ENCODE measurements at regions not wholly inside any gene's neighbourhood (a gene's known extent, or its start where the extent isn't known, plus 50 kb on each side); places are given as distances from the start of the nearest gene placed in this dataset.

DNA sequence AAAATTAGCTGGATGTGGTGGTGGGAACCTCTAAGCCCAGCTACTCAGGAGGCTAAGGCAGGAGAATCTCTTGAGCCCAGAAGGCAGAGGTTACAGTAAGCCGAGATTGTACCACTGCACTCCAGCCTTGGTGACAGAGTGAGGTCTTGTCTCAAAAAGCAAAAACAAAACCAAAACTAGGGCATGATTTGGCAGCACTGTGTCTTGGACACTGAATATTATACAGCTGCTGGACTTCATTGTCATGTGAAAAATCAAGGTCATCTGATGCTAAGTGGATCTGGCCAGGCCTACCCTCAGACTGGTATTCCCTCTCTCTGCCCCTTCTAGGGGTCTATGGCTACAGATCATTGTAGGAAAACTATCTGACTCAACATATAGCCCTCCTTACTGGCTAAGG, 55.2 kb upstream of the MRPS6 start:
- TF ChIP-seq, protein P1, sequence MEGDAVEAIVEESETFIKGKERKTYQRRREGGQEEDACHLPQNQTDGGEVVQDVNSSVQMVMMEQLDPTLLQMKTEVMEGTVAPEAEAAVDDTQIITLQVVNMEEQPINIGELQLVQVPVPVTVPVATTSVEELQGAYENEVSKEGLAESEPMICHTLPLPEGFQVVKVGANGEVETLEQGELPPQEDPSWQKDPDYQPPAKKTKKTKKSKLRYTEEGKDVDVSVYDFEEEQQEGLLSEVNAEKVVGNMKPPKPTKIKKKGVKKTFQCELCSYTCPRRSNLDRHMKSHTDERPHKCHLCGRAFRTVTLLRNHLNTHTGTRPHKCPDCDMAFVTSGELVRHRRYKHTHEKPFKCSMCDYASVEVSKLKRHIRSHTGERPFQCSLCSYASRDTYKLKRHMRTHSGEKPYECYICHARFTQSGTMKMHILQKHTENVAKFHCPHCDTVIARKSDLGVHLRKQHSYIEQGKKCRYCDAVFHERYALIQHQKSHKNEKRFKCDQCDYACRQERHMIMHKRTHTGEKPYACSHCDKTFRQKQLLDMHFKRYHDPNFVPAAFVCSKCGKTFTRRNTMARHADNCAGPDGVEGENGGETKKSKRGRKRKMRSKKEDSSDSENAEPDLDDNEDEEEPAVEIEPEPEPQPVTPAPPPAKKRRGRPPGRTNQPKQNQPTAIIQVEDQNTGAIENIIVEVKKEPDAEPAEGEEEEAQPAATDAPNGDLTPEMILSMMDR (conservative IDR thresholded peaks at IDR 0.05; ENCODE audit: low read depth) = no peak
- no peak overlapping the region for H3K27ac ChIP-seq
- POLR2A ChIA-PET (ENCODE audit: low non-redundant PET) = no interaction called here
- CTCF ChIA-PET = no interaction called here
- DNase-seq (ENCODE audit: low spot score) = no peak

DNA sequence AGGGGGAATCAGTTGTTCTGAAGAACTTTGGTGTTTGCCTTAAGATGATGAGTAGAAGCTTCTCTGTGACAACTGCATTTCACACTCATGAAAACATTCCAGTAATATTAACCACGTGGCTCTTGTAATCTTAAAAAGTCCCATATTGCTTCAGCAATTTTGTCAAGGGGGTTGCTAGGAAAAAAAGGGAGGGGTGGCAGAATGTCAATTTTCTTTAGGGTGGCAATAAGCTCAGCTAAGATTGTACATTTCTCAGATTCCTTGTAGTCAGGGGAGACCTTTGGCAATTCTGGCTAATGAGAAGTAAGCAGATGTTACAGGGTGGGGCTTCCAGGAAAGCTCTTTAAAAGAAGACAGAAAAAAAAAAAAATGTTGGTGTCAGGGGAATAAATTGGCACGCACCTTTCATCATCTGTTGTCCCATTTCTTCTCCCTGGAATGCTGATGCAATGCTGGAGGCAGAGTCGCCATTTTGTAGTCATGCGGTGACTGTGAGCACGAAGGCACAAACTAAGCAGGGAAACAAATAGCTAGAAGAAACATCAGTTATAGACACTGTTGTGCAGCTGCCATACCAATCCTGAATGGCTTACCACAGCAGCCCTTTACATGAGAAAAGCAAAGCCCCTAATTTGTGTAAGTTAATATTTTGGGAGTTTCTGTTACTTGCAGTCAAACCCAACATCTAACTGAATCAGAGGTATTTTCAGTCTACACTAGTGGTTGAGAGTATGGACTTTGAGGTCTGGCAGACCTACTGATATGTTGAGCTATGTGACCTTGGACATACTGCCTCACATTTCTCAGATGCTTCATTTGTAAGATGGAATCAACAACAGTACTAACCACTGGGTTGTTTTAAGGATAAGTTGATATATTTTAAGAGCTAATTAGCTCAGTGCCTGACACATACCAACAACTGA, 56.1 kb upstream of the MRPS6 start:
- no peak for DNase-seq (ENCODE audit: low spot score)
- ChIA-PET POLR2A (ENCODE audit: low non-redundant PET) (interaction anchor here (0.6 kb wide), 1 partner anchor 296 kb away, joined by 3 read pairs; no protein-coding TSS in a partner anchor), CTCF (no interaction called here)
- no peak overlapping the region for H3K27ac ChIP-seq
- TF ChIP-seq, protein P1 (conservative IDR thresholded peaks at IDR 0.05; ENCODE audit: low read depth) = no peak

DNA sequence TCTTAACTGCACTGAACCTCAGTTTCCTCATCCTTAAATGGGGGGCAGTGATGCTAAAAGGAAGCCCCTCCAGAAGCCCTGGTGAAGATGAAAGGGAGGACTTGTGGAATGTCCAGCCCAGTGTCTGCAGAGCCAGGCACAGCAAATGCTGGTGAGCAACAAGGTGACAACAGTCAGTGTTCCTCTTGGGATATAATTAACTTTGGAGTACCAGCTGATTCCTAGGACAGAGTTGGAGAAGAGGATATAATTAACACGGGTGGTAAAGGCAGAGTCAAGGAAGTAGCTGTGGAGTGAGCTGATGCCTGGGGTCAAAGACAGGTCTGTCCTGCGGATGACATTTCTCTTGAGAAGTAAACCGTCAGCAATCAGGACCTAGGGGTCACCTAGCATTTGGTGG, 60.7 kb upstream of the MRPS6 start:
- DNase-seq (ENCODE audit: low spot score) = no peak
- ChIA-PET CTCF (no interaction called here), POLR2A (ENCODE audit: low non-redundant PET) (no interaction called here)
- TF ChIP-seq, protein P1 (conservative IDR thresholded peaks at IDR 0.05; ENCODE audit: low read depth) = no peak
- H3K27ac ChIP-seq = no peak overlapping the region

DNA sequence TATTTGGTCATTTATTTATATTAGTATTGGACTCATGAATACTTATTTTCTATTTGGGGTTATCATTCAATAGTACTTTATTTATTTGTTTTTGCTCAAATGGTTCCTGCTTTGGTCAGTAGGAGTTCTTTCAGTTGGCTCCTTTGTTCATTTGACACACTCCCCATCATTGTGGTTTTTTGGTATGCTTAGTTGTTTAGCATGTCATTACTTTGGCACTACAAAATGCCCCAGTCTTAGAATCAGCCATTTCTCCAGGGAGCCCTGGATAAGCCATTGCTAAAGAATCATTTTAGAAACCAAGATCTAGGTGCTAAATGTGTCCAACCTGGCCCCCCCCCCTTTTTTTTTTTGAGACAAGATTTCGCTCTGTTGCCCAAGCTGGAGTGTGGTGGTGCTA, 61.7 kb upstream of the MRPS6 start:
- TF ChIP-seq, protein P1 (conservative IDR thresholded peaks at IDR 0.05; ENCODE audit: low read depth) = no peak
- POLR2A ChIA-PET (ENCODE audit: low non-redundant PET) = no interaction called here
- H3K27ac ChIP-seq = no peak overlapping the region
- DNase-seq (ENCODE audit: low spot score) = no peak
- CTCF ChIA-PET = interaction anchor here (0.6 to 0.7 kb wide), 2 partner anchors 11 to 77 kb away, joined by 4 to 5 read pairs; no protein-coding TSS in a partner anchor

DNA sequence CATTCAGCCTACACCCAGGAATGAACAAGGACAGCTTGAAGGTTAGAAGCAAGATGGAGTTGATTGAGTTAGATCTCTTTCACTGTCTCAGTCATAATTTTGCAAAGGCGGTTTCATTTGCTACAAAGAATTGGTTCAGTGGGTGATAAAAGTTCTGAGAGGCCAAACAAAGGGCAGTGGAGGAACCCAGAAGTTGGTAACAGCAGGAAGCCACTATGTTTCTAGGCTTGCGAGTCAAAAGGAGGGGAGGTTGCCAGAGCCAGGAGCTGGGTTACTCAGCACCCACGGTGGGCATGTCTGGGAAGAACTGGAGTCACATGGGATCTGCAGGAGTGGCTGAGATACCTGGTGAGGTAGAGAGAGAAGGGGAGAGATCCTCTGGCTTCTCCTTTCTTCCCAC, 64.2 kb upstream of the MRPS6 start:
- DNase-seq (ENCODE audit: low spot score) = no peak
- H3K27ac ChIP-seq = no peak overlapping the region
- POLR2A ChIA-PET (ENCODE audit: low non-redundant PET) = no interaction called here
- CTCF ChIA-PET = no interaction called here
- TF ChIP-seq, protein P1 (conservative IDR thresholded peaks at IDR 0.05; ENCODE audit: low read depth) = no peak

DNA sequence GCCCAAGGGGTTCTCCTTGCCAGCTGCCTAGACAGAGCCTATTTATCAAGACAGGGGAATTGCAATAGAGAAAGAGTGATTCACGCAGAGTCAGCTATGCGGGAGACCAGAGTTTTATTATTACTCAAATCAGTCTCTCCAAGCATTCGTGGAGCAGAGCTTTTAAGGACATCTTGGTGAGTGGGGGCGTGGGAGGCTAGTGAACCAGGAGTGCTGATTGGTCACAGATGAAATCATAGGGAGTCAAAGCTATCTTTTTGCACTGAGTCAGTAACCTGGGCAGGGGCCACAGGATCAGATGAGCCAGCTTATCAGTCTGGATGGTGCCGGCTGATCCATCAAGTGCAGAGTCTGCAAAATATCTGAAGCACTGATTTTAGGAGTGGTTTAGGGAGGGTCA, 64.8 kb upstream of the MRPS6 start:
- no peak for DNase-seq (ENCODE audit: low spot score)
- TF ChIP-seq, protein P1 (conservative IDR thresholded peaks at IDR 0.05; ENCODE audit: low read depth) = no peak
- ChIA-PET POLR2A (ENCODE audit: low non-redundant PET) (no interaction called here), CTCF (no interaction called here)
- no peak overlapping the region for H3K27ac ChIP-seq

Measured in RWPE1 (cell line).